BJ (cell line): ENCODE measurements at regions not wholly inside any gene's neighbourhood (a gene's known extent, or its start where the extent isn't known, plus 50 kb on each side); places are given as distances from the start of the nearest gene placed in this dataset.

Source experiments
- CTCF ChIA-PET: fragments of 350-600 bp; formaldehyde crosslinking; extraction: SDS; loops from one replicate; lab custom pipeline; 2021; ENCODE audit warnings: antibody characterized with exemption, inconsistent platforms; lab: Yijun Ruan, JAX
- POLR2A ChIA-PET: fragments of 300-600 bp; sonication (Branson Sonifier 250); formaldehyde crosslinking; extraction: SDS; loops from one replicate; lab custom pipeline; 2021; ENCODE audit warnings: antibody characterized with exemption; lab: Charles Lee
- DNase-seq: peaks from one replicate; pipeline ENCODE4 v3.0.0-alpha.2; 2011; ENCODE audit warnings: low read depth
- H3K27me3 ChIP-seq: 2 replicates; pipeline ENCODE4 v1.6.0; 2011; ENCODE audit warnings: low read length; ENCODE audit not compliant: control insufficient read depth, insufficient read depth
- H3K36me3 ChIP-seq: 2 replicates; pipeline ENCODE4 v1.5.1; 2011; ENCODE audit warnings: low read length; ENCODE audit not compliant: control insufficient read depth, insufficient read depth
- H3K4me3 ChIP-seq: 2 replicates; pipeline ENCODE4 v1.5.1; 2011; ENCODE audit warnings: low read depth, mild to moderate bottlenecking, control low read depth, low read length
- CTCF ChIP-seq: IDR thresholded peaks from 2 replicates; pipeline ENCODE4 v1.5.1; 2011; ENCODE audit warnings: low read depth, mild to moderate bottlenecking, control low read depth, inconsistent platforms, low read length, moderate library complexity; ENCODE audit not compliant: insufficient read depth

GRCh38 chr13:74487091-74487722, 353.0 kb upstream of the KLF12 start:
- Histone ChIP-seq H3K36me3 (no peaks in the 10 kb centered on the region), H3K4me3 (no peak overlapping the region), H3K27me3 (no peaks in the 10 kb centered on the region)
- ChIA-PET CTCF (interaction anchor here (1.0 kb wide), 1 partner anchor 10 kb away, joined by 3 read pairs; no protein-coding TSS in a partner anchor), POLR2A (no interaction called here)
- TF ChIP-seq CTCF, result no peak
- DNase-seq, result no peak

GRCh38 chr13:74485757-74486156, 351.6 kb upstream of the KLF12 start:
- no peak for DNase-seq
- Histone ChIP-seq H3K36me3 (no peaks in the 10 kb centered on the region), H3K4me3 (no peak overlapping the region), H3K27me3 (no peaks in the 10 kb centered on the region)
- ChIA-PET CTCF (no interaction called here), POLR2A (no interaction called here)
- TF ChIP-seq CTCF, result no peak

- Histone ChIP-seq H3K36me3 (no peaks in the 10 kb centered on the region), H3K4me3 (no peak overlapping the region), H3K27me3 (no peaks in the 10 kb centered on the region)
- ChIA-PET POLR2A (no interaction called here), CTCF (no interaction called here)
- no peak for DNase-seq
- no peak for TF ChIP-seq CTCF
Measured at GRCh38 chr13:74479124-74479523, 344.9 kb upstream of the KLF12 start.

GRCh38 chr13:74476788-74477187, 342.6 kb upstream of the KLF12 start:
- ChIA-PET CTCF (interaction anchor here (0.6 to 1.2 kb wide), 2 partner anchors 10 to 13 kb away, joined by 3 read pairs; no protein-coding TSS in a partner anchor), POLR2A (interaction anchor here (0.6 kb wide), 1 partner anchor 611 kb away, joined by 5 read pairs; no protein-coding TSS in a partner anchor)
- H3K27me3 ChIP-seq, result no peaks in the 10 kb centered on the region
- no peak for DNase-seq
- H3K4me3 ChIP-seq, result no peak overlapping the region
- no peak for TF ChIP-seq CTCF
- H3K36me3 ChIP-seq, result no peaks in the 10 kb centered on the region

- DNase-seq, result no peak
- POLR2A ChIA-PET, result no interaction called here
- no peak overlapping the region for H3K4me3 ChIP-seq
- no peak for TF ChIP-seq CTCF
- H3K36me3 ChIP-seq, result no peaks in the 10 kb centered on the region
- no peaks in the 10 kb centered on the region for H3K27me3 ChIP-seq
- CTCF ChIA-PET, result interaction anchor here (0.6 to 0.9 kb wide), 2 partner anchors 10 to 13 kb away, joined by 3 read pairs; no protein-coding TSS in a partner anchor
Measured at GRCh38 chr13:74476365-74476764, 342.2 kb upstream of the KLF12 start.
